ENCODE measurements at regions not wholly inside any gene's neighbourhood (a gene's known extent, or its start where the extent isn't known, plus 50 kb on each side); places are given as distances from the start of the nearest gene placed in this dataset.

DNA sequence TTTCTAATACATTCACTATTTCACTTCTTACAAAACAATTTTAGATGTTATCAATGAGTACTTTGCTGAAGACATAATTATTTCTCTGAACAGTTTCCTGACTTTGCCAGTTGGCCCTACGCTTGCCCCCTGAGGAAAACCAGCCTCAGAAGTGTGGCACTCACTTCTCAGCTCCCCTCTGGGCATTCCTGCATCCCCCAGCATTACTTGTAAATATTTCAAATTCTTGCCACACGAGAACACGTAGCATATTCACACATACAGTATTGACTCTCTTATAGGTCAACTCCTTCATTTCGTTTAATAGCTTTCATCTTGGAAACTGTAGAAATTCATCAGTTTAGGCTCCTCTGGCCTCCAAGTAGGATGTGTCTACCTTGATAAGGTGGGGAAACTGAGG, 65.2 kb downstream of the OTX2 start:
- H3K27ac Mint-ChIP-seq, result no peak overlapping the region
- DNase-seq (ENCODE audit: low spot score in 2 of 2, unreplicated experiment in 2 of 2), result no peak
- no peaks in the 10 kb centered on the region for H3K36me3 Mint-ChIP-seq
- H3K4me3 Mint-ChIP-seq, result no peak overlapping the region
- TF ChIP-seq, protein P1, sequence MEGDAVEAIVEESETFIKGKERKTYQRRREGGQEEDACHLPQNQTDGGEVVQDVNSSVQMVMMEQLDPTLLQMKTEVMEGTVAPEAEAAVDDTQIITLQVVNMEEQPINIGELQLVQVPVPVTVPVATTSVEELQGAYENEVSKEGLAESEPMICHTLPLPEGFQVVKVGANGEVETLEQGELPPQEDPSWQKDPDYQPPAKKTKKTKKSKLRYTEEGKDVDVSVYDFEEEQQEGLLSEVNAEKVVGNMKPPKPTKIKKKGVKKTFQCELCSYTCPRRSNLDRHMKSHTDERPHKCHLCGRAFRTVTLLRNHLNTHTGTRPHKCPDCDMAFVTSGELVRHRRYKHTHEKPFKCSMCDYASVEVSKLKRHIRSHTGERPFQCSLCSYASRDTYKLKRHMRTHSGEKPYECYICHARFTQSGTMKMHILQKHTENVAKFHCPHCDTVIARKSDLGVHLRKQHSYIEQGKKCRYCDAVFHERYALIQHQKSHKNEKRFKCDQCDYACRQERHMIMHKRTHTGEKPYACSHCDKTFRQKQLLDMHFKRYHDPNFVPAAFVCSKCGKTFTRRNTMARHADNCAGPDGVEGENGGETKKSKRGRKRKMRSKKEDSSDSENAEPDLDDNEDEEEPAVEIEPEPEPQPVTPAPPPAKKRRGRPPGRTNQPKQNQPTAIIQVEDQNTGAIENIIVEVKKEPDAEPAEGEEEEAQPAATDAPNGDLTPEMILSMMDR (IDR thresholded peaks at IDR 0.05; ENCODE audit: unreplicated experiment), result no peak
- peaks cover 6% of the 10 kb centered on the region for H3K4me1 Mint-ChIP-seq
- peaks cover 4% of the 10 kb centered on the region for H3K27me3 Mint-ChIP-seq (ENCODE audit: low read depth)
- no peaks in the 10 kb centered on the region for H3K9me3 Mint-ChIP-seq

DNA sequence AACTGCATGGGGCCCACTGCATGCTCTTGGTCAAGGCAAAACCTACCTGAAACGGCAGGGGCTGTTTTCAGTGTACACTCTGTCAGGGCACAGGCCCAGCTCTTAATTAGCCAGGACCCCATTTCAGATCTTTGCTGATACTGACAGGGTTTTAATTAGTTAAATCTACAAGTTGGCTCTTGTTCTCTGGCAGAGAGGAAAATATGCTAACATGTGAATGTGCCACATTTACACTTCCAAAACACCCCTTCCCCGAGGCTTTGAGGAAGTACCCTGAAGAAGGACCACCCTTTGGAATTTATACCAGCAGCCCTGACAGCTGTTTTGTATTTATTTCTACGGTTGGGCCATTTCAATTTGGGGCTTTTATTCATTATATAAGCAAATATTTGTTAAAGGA, 66.3 kb downstream of the OTX2 start:
- DNase-seq (ENCODE audit: low spot score in 2 of 2, unreplicated experiment in 2 of 2), result no peak
- H3K9me3 Mint-ChIP-seq, result no peaks in the 10 kb centered on the region
- no peak overlapping the region for H3K4me3 Mint-ChIP-seq
- TF ChIP-seq, protein P1 (IDR thresholded peaks at IDR 0.05; ENCODE audit: unreplicated experiment), result no peak
- H3K27me3 Mint-ChIP-seq (ENCODE audit: low read depth), result no peaks in the 10 kb centered on the region
- H3K4me1 Mint-ChIP-seq, result peaks cover 6% of the 10 kb centered on the region
- H3K36me3 Mint-ChIP-seq, result no peaks in the 10 kb centered on the region
- no peak overlapping the region for H3K27ac Mint-ChIP-seq

DNA sequence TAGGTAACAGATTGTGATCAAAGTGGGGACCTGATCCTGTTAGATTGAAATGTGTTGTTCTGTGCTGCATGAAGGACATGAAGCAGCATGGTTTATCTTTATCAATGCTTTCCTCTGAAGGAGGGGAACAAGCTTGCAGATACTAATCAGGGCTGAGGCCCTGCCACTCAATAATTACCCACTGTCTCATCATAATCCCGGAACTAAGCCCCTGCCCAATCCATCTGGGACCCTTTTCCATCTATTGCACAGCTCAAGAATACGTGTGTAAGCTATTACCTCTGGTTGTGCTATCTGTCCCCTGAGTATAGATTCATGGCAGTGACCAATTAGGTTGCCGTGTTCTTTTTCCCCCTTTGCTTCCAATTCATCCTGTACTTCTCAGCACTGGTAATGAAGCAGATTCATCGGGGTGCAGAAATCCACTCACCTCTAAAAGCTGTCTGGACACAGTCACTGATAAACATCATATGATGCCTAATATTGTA, 67.8 kb downstream of the OTX2 start:
- Mint-ChIP-seq H3K36me3 (no peaks in the 10 kb centered on the region), H3K27me3 (ENCODE audit: low read depth) (peaks cover 3% of the 10 kb centered on the region), H3K4me1 (peaks cover 6% of the 10 kb centered on the region), H3K9me3 (no peaks in the 10 kb centered on the region), H3K27ac (no peak overlapping the region), H3K4me3 (no peak overlapping the region)
- TF ChIP-seq, protein P1 (IDR thresholded peaks at IDR 0.05; ENCODE audit: unreplicated experiment), result no peak
- no peak for DNase-seq (ENCODE audit: low spot score in 2 of 2, unreplicated experiment in 2 of 2)

DNA sequence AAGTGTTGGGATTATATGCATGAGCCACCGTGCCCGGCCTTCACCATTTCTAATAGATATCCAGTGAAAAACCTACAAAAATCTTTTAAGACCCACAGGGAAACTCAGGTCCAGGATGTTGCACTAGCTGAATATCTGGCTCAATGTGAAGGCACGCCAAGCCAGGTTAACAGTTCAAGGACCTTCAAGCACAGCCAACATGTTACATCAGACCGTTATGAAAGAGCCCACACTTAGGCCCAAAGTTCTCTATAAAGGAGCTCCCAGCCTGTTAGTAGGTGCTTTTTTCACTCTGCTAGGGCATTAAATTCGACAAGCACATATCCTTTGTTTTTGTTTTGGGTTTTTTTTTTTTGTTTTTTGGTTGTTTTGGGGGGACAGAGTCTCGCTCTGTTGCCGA, 69.0 kb downstream of the OTX2 start:
- H3K4me3 Mint-ChIP-seq, result no peak overlapping the region
- H3K4me1 Mint-ChIP-seq, result peaks cover 6% of the 10 kb centered on the region
- H3K27ac Mint-ChIP-seq, result no peak overlapping the region
- no peaks in the 10 kb centered on the region for H3K36me3 Mint-ChIP-seq
- H3K27me3 Mint-ChIP-seq (ENCODE audit: low read depth), result peaks cover 3% of the 10 kb centered on the region
- H3K9me3 Mint-ChIP-seq, result no peaks in the 10 kb centered on the region
- no peak for DNase-seq (ENCODE audit: low spot score in 2 of 2, unreplicated experiment in 2 of 2)
- TF ChIP-seq, protein P1 (IDR thresholded peaks at IDR 0.05; ENCODE audit: unreplicated experiment), result no peak

DNA sequence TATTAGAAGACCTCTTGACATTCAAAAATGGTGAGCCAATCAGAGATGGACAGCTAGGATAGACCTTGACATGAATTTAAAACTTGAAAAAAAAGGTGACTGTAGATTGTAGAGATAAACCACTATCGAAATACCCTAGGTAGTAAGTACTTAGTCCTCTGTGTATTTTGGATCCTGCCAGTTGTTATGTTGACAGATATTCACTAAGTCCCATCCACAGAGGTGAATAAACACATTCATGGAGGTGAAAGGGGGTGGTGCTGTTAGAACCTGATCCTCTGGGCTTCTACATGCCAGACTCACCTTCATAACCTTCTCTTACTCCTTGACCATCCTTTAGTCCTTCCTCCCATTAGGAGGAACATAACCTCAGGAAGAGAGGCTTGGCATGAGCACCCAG, 72.3 kb downstream of the OTX2 start:
- DNase-seq (ENCODE audit: low spot score in 2 of 2, unreplicated experiment in 2 of 2), result no peak
- H3K4me3 Mint-ChIP-seq, result no peak overlapping the region
- no peaks in the 10 kb centered on the region for H3K9me3 Mint-ChIP-seq
- H3K27me3 Mint-ChIP-seq (ENCODE audit: low read depth), result peaks cover 12% of the 10 kb centered on the region
- no peak overlapping the region for H3K27ac Mint-ChIP-seq
- H3K36me3 Mint-ChIP-seq, result no peaks in the 10 kb centered on the region
- TF ChIP-seq, protein P1 (IDR thresholded peaks at IDR 0.05; ENCODE audit: unreplicated experiment), result no peak
- H3K4me1 Mint-ChIP-seq, result no peaks in the 10 kb centered on the region

DNA sequence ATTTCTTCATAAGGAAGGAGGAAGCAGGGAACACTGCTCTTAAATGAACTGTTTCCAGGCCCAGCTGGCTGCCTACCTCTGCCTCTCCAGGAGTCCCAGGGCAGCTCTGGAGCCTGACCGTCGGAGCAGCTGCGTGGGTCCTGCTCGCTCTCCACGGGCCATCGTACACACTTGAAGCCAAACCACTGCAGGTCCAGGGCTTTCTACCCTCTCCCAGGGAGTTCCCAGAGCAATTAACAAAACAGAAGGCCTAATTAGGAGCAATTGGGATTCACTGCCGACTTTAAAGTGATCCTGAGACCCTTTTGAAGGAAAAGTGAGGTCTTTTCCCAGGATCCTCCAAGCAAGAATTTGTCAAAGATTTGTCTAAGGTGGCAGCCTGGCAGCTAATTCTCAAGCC, 76.9 kb downstream of the OTX2 start:
- no peaks in the 10 kb centered on the region for H3K9me3 Mint-ChIP-seq
- no peak for DNase-seq (ENCODE audit: low spot score in 2 of 2, unreplicated experiment in 2 of 2)
- TF ChIP-seq, protein P1 (IDR thresholded peaks at IDR 0.05; ENCODE audit: unreplicated experiment), result no peak
- peaks cover 4% of the 10 kb centered on the region for H3K4me1 Mint-ChIP-seq
- no peaks in the 10 kb centered on the region for H3K36me3 Mint-ChIP-seq
- peaks cover 46% of the 10 kb centered on the region for H3K27me3 Mint-ChIP-seq (ENCODE audit: low read depth)
- H3K27ac Mint-ChIP-seq, result no peak overlapping the region
- no peak overlapping the region for H3K4me3 Mint-ChIP-seq
